Hepatocyte (in vitro differentiated cells): ENCODE measurements at regions not wholly inside any gene's neighbourhood (a gene's known extent, or its start where the extent isn't known, plus 50 kb on each side); places are given as distances from the start of the nearest gene placed in this dataset.

ENCODE experiments used
- DNase-seq: peaks from one replicate; pipeline ENCODE4 v3.0.0-alpha.2; 2016; ENCODE audit warnings: low spot score
- H2AFZ ChIP-seq: fragments of 200-600 bp; sonication (generic); 2 replicates; pipeline ENCODE4 v1.6.0; 2016; ENCODE audit warnings: antibody characterized with exemption, mild to moderate bottlenecking
- H3K27ac ChIP-seq: fragments of 200-600 bp; sonication (generic); 2 replicates; pipeline ENCODE4 v1.5.1; 2016; ENCODE audit warnings: mild to moderate bottlenecking
- H3K27me3 ChIP-seq: fragments of 200-600 bp; sonication (generic); 2 replicates; pipeline ENCODE4 v1.6.1; 2016
- H3K36me3 ChIP-seq: fragments of 200-600 bp; sonication (generic); replicated peaks from 2 replicates; pipeline ENCODE4 v1.5.1; 2016; ENCODE audit warnings: low read depth; ENCODE audit not compliant: insufficient read depth
- H3K4me1 ChIP-seq: fragments of 200-600 bp; sonication (generic); 2 replicates; pipeline ENCODE4 v1.5.1; 2016; ENCODE audit warnings: mild to moderate bottlenecking, moderate library complexity; ENCODE audit not compliant: insufficient read depth
- H3K4me2 ChIP-seq: fragments of 200-600 bp; sonication (generic); 2 replicates; pipeline ENCODE4 v1.6.0; 2016
- H3K4me3 ChIP-seq: fragments of 200-600 bp; sonication (generic); 2 replicates; pipeline ENCODE4 v1.5.1; 2016; ENCODE audit warnings: mild to moderate bottlenecking
- H3K79me2 ChIP-seq: fragments of 200-600 bp; sonication (generic); 2 replicates; pipeline ENCODE4 v1.6.0; 2017; ENCODE audit warnings: mild to moderate bottlenecking
- H3K9me2 ChIP-seq: fragments of 200-600 bp; sonication (generic); replicated peaks from 2 replicates; pipeline ENCODE4 v1.6.0; 2017; ENCODE audit warnings: mild to moderate bottlenecking; ENCODE audit not compliant: insufficient read depth
- H3K9me3 ChIP-seq: fragments of 200-600 bp; sonication (generic); 2 replicates; pipeline ENCODE4 v1.5.1; 2016; ENCODE audit warnings: low read depth, mild to moderate bottlenecking
- H4K20me1 ChIP-seq: fragments of 200-600 bp; sonication (generic); 2 replicates; pipeline ENCODE4 v1.6.0; 2016; ENCODE audit warnings: mild to moderate bottlenecking; ENCODE audit not compliant: insufficient read depth, poor library complexity, severe bottlenecking
- CTCF ChIP-seq: fragments of 200-600 bp; sonication (generic); IDR thresholded peaks from 2 replicates; pipeline ENCODE4 v1.5.1; 2016; ENCODE audit warnings: antibody characterized with exemption, mild to moderate bottlenecking; ENCODE audit not compliant: poor library complexity
- EZH2 ChIP-seq: fragments of 200-600 bp; sonication (generic); IDR thresholded peaks from 2 replicates; pipeline ENCODE4 v1.6.1; 2016; ENCODE audit warnings: antibody characterized with exemption, mild to moderate bottlenecking, borderline replicate concordance
- EZH2phosphoT487 ChIP-seq: fragments of 200-600 bp; sonication (generic); IDR thresholded peaks from one replicate; pipeline ENCODE4 v1.6.1; 2018; ENCODE audit warnings: antibody characterized with exemption, mild to moderate bottlenecking, low read depth, moderate library complexity; ENCODE audit not compliant: unreplicated experiment, severe bottlenecking
- WGBS: methylation state at CpG from one replicate; pipeline ENCODE4 v1.1.6; 2016; ENCODE audit warnings: low lambda C conversion rate; ENCODE audit errors: missing lambda C conversion rate; 5-methylcytosine and 5-hydroxymethylcytosine counted together

GRCh38 chrX:118182025-118182424 is 65.4 kb upstream of the KLHL13 start:
- Histone ChIP-seq H4K20me1 (no peaks in the 10 kb centered on the region), H3K9me3 (no peaks in the 10 kb centered on the region), H3K27me3 (no peaks in the 10 kb centered on the region), H3K4me2 (no peak overlapping the region), H3K36me3 (no peaks in the 10 kb centered on the region), H3K79me2 (no peaks in the 10 kb centered on the region), H3K4me3 (no peak overlapping the region), H3K9me2 (no peaks in the 10 kb centered on the region), H3K27ac (no peak overlapping the region), H3K4me1 (no peaks in the 10 kb centered on the region), H2AFZ (no peak overlapping the region)
- TF ChIP-seq EZH2phosphoT487 (no peak), CTCF (no peak), EZH2 (no peak)
- WGBS: 32% methylated on average over 1 of the region's 1 CpG
- no peak for DNase-seq

DNA sequence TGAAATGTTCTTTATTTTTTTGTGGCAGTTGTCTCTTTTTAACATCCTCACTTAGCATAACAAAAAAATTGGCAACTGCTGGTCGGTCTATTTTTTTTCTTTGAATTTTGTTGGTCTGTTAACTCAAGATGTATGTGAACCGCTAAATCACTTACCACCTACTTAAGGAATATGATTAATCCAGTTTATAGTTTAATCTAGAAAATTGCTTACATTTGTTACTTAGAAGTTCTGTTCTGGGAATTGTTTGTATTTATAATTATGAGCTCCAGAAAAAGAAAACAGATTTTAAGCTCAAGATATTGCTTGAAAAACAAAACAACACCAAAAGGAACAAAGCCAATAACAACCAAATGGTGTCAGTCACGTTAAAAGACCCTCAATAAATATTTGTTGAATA is 66.1 kb upstream of the KLHL13 start:
- no peak for DNase-seq
- Histone ChIP-seq H2AFZ (no peak overlapping the region), H3K36me3 (no peaks in the 10 kb centered on the region), H4K20me1 (no peaks in the 10 kb centered on the region), H3K4me3 (no peak overlapping the region), H3K9me2 (no peaks in the 10 kb centered on the region), H3K9me3 (no peaks in the 10 kb centered on the region), H3K4me1 (no peaks in the 10 kb centered on the region), H3K4me2 (no peak overlapping the region), H3K79me2 (no peaks in the 10 kb centered on the region), H3K27me3 (no peaks in the 10 kb centered on the region), H3K27ac (no peak overlapping the region)
- WGBS: 57% methylated on average over 3 of the region's 3 CpGs
- TF ChIP-seq CTCF: no peak
- no peak for TF ChIP-seq EZH2phosphoT487
- no peak for TF ChIP-seq EZH2

- H3K79me2 ChIP-seq: no peaks in the 10 kb centered on the region
- H3K9me2 ChIP-seq: no peaks in the 10 kb centered on the region
- DNase-seq: no peak
- H3K4me2 ChIP-seq: no peak overlapping the region
- no peaks in the 10 kb centered on the region for H3K4me1 ChIP-seq
- no peaks in the 10 kb centered on the region for H3K9me3 ChIP-seq
- H4K20me1 ChIP-seq: no peaks in the 10 kb centered on the region
- WGBS: 83% methylated on average over 1 of the region's 1 CpG
- H2AFZ ChIP-seq: no peak overlapping the region
- no peaks in the 10 kb centered on the region for H3K36me3 ChIP-seq
- H3K27me3 ChIP-seq: no peaks in the 10 kb centered on the region
- H3K27ac ChIP-seq: no peak overlapping the region
- H3K4me3 ChIP-seq: no peak overlapping the region
- TF ChIP-seq EZH2 (no peak), CTCF (peak; percentile 14)
Measured at GRCh38 chrX:118183606-118184005, 67.0 kb upstream of the KLHL13 start.

DNA sequence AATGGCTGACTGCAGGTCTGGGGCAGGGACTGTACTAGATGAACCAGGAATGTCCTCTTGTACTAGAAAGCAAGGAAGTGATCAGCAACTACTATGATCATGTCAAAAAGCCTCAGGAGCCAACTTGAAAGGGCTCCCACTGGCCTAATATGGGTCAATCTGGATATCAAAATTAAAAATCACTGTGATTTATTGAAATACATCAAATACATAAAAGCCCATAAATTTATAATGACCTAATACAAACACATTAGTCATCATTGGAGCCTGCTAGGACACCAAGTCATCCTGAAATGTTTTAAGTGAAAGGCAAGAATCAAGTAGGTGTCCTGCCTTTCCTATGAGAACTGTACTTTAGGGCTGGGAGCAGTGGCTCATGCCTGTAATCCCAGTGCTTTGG is 70.5 kb upstream of the KLHL13 start:
- H3K4me2 ChIP-seq: no peak overlapping the region
- no peaks in the 10 kb centered on the region for H3K4me1 ChIP-seq
- DNase-seq: no peak
- no peaks in the 10 kb centered on the region for H3K9me2 ChIP-seq
- H3K27me3 ChIP-seq: no peaks in the 10 kb centered on the region
- no peak overlapping the region for H3K4me3 ChIP-seq
- H3K9me3 ChIP-seq: no peaks in the 10 kb centered on the region
- no peaks in the 10 kb centered on the region for H3K79me2 ChIP-seq
- H3K36me3 ChIP-seq: no peaks in the 10 kb centered on the region
- TF ChIP-seq EZH2phosphoT487: no peak
- no peak for TF ChIP-seq EZH2
- TF ChIP-seq CTCF: no peak
- H2AFZ ChIP-seq: no peak overlapping the region
- no peak overlapping the region for H3K27ac ChIP-seq
- no peaks in the 10 kb centered on the region for H4K20me1 ChIP-seq
